Posterior vena cava (tissue), 2 donors: ENCODE measurements at regions not wholly inside any gene's neighbourhood (a gene's known extent, or its start where the extent isn't known, plus 50 kb on each side); places are given as distances from the start of the nearest gene placed in this dataset.
A peak's percentile ranks its signal among the peaks of the same experiment; 100 is the strongest.

Experiments used
- DNase-seq: peaks from one replicate; pipeline ENCODE4 v3.0.0-alpha.2; 2020; ENCODE audit warnings: low spot score
- intact Hi-C, 2 donors: fragments of 100-400 bp; cut with DNase I; formaldehyde crosslinking; loops; one replicate each; pipeline versions ENCODE4 v1.14.1 to v1.14.2; 2022 to 2023
- donor health status: DM: yes; HTN: yes; CAD: no.
- donor health status: DM: yes; HTN: yes; CAD: no.

DNA sequence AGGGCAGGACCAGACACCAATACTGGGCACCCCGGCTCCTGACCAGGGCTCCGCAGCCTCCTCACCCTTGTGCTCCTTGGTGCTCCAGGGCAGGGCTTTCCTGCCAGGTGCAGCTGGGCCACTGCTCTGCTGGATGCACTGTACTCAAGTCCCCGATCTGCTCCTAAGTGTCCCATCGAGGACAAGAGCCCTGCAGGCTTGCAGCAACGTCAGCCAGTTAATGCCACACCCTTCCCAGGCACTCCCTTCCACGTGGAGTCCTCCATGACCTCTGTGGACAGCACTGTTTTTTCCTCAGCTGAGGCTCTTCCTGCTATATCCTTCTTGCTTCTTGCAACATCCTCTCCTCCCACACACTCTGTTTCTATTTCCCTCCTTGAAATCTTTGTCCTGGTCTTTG is 94.0 kb upstream of the NGF start:
- no peak for DNase-seq
- intact Hi-C loops, result no loop called here

DNA sequence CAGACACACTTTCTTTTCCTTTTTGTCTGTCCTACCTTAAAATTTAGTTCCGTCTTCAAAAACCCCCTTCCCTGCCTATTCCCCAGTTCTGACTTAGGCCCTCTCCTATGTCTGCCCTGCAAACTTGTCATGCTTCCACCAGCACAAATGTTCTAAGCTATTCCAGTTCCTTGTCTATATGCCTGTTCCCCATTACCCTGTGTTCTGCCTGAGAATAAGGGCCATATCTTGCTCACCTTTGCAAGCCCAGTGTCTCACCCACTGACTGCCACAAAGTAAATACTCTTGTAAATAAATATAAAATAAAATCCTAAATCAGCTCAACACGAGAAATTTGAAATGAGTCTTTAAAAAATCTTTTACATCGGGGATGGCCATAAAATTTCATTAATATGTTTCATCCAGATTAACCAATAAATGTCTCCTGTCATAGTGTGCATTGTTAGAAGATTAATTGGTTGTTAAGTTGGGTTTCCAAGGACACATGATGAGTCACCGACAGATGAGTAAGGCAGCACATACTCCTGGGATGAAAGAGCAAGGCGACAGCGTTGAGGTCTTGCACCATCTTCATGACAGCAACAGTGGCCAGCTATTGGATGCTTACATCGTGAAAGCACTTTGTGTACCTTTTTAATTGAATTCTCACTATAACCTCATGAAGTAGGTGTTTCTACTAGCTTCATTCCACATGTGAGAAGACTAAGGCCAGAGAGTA is 92.6 kb upstream of the NGF start:
- intact Hi-C loops, result no loop called here

DNA sequence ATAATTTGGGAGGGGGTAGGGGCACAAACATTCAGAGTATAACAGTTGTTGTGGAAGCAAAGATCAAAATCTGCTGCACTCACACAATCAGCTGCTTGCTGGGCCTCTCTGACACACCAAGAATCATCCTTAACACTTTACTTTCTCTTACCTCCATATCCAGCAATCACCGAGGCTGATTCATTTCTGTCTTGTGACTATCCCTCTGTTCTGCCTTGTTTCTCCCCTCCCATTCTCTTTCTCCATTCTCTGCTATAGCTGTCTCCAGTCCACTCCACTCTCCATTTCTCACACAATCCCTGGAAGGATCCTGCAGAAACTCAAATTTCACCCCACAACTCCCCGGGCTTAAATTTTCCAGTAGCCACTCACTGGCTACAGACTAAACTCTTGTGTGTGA is 91.8 kb upstream of the NGF start:
- no peak for DNase-seq

More for the DNA sequence above, 92.6 kb upstream of the NGF start:
- DNase-seq, result no peak

GRCh38 chr1:115429241-115429640 is 91.2 kb upstream of the NGF start:
- intact Hi-C loops, result no loop called here
- DNase-seq, result no peak

More for the DNA sequence above, 91.8 kb upstream of the NGF start:
- intact Hi-C loops, result no loop called here

GRCh38 chr1:115428676-115429075 is 90.6 kb upstream of the NGF start:
- intact Hi-C loops, result no loop called here

DNA sequence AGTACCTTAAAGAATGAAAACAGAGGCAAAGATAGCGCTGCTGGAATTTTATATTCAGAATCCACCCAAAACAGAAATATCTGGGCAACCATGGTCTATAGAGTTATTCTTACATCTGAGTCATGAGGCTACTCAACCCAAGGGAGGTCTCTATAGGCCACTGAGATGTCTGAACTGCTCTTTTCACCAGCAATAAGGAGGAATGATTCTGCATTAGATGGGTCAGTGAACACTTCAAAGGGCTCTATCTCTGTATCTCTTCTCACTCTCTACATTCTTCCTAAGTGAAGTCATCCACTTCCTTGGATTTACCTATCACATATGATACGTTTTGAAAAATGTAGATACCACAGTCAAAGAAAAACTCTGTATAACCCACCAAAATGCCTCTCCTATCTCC is 90.2 kb upstream of the NGF start:
- DNase-seq, result no peak
- intact Hi-C loops, result no loop called here

More at GRCh38 chr1:115428676-115429075, 90.6 kb upstream of the NGF start:
- no peak for DNase-seq

DNA sequence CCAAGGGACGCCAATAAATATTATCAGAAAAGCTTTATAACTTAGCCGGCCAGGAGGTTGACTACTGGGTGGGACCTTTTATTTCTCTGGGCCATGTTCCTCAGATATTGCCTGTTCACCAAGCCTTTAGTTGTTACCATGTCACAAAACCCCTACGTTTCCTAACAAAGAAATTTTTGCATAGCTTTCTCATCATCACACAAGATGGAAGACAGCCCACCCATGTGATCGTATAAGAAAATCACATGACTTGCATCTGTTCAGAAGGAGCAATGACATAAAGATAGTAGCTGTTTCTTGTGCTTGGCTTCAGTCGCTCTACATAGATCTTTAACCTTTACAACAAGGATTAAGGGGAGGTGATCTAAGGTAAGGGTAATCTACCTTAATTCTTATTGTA is 88.9 kb upstream of the NGF start:
- intact Hi-C loops, result no loop called here
- no peak for DNase-seq

DNA sequence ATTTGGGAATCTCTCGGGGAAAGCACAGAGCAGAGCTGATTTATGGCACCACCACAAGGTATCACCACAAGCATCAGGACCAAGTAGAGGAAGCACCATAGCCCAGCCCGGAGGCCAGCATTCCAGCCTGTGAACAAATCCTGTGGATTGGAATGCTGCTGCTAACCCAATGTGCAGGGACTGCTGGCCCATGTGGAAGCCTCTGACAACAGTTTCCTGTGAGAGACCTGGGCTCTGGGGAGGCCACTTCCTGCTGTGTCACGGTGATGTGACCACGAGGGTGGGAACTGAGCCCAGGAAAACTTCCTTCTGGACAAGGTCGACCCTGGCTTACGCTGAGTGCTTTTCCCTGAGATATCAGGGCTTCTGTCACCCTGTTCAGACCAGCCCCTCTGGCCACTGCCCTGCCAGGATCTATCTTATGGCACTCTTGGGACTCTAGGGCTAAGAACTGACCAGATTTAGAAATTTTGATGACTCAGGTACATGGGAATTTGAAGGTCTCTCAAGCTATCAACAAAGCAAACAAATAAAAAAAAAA is 88.3 kb upstream of the NGF start:
- intact Hi-C loops, result no loop called here
- peak; percentile 89 for DNase-seq

DNA sequence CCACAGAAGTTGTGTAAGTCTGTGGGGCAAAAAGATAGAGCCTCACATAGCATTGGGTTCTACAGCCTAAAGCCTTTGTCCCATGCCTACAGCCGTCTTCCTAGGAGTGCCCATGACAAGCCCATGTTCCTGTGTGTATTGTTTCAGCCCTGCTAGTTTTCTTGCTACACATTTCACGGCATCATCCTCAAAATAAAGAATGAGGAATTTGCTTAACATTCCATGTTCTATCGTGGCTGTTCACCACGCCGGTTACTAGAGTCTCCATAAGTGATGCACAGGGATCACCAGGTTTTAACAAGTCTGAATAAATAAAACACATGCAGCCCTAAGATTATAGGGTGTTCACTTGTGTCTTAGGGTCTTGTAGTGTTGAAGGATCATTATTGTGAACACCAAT is 87.4 kb upstream of the NGF start:
- intact Hi-C loops, result no loop called here
- no peak for DNase-seq

DNA sequence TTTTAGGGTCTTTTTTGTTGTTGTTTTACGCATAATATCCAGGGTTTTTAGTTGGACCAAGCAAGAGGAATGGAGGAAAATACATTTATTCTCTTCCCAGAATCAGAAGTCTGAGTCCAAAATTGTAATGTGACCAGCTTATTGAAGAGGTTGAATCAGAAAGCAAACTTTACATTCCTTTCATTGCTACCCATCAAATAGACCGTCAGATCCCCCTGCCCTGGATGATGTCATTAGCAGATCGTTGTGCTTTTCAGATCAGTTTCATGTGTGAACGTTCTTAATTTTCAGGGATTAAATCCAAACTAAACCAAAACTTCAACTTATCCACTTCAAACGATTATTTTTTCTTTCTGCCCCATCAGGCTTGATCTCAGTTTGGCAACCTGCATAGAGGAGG is 85.7 kb upstream of the NGF start:
- intact Hi-C loops, result no loop called here
- DNase-seq, result no peak

- no peak for DNase-seq
- intact Hi-C loops, result no loop called here
Observed at GRCh38 chr1:115419571-115419970, 81.5 kb upstream of the NGF start.

DNA sequence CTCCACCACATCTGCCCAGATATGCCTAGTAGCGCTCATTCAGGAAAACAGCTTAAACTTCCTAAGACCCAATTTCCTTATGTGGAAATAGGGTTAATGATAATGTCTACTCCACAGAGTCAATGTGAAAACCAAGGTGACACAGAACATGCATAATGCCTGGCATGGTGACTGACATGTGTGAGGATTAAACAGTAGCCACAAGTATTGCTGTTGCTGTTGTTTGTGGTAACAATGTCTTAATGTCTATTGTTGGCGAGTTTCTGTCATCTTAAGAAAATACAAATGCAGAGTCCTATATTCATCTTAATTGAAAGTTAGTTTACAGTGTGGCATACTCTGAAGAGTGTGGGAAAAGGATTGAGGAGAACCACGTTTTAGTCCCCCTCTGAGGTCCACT is 75.6 kb upstream of the NGF start:
- intact Hi-C loops, result no loop called here
- DNase-seq, result no peak

DNA sequence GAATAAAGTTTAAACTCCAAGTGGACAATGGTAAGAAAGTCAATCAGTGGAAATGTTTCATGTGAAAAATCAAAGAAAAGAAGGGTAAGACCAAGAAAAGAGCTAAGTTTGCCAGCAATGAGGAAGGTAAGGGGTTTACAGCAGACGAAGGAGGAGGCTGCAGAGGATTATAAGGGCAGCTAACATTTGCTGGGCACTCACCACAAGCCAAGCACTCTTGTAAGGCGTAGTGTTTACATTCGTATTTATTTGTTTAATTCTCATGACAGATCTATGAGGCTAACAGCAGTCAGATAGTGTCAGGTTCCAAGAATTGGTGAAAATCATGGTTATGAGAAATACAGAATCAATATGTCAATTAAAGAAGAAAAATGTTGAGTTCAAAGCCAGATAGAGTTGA is 75.2 kb upstream of the NGF start:
- intact Hi-C loops, result no loop called here
- no peak for DNase-seq

- no peak for DNase-seq
- intact Hi-C loops, result no loop called here
Observed at GRCh38 chr1:115412733-115413132, 74.7 kb upstream of the NGF start.

DNA sequence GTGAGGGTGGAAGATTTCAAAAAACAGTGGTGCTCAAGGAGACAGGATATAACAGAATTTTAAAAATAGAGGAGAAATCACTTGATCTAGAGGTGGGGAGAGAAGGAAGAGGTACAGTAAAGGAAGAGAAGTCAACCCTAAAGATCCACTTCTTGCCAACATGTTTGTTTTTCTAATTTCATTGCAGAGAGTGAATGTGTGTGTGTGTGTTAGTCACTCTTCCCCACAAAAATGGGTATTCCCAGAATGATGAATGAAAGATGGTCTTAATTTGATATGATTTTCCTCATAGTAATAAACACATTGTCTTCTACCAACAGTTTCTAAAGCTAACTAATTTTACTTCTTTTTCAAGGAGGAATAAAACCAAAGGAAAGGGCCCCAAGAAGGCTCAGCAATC is 74.2 kb upstream of the NGF start:
- no peak for DNase-seq
- intact Hi-C loops, result no loop called here

DNA sequence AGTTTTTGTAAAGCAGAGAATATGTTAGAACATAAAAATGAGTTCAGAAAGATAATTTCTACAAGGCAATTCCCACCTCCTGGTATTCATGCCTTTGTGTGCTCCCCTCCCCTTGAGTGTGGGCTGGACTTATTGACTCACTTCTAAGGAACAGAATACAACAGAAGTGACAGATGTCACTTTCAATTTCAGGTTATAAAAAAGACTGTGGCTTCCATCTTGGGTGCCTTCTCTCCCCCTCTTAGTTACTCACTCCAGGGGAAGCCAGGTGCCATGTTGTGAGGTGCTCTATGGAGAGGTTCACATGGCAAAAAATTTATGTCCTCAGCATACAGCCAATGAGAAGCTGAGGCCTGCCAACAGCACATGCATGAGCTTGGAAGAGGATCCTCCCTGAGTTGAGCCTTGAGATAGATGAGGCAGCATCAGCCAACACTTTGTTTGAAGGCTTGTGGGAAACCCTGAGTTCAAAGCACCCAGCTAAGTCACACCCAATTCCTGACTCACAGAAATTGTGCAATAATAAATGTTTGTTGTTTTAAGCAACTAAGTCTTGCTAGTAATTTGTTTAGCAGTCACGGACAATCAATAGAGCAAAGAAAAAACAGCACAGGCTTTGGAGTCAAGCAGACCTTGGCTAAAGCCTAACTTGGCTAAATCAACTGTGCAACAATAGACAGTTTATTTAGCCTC is 73.5 kb upstream of the NGF start:
- intact Hi-C loops, result no loop called here
- no peak for DNase-seq

- intact Hi-C loops, result no loop called here
- DNase-seq, result no peak
Observed at GRCh38 chr1:115409094-115410015, 71.3 kb upstream of the NGF start.

GRCh38 chr1:115408533-115408932 is 70.5 kb upstream of the NGF start:
- intact Hi-C loops, result no loop called here
- DNase-seq, result no peak

DNA sequence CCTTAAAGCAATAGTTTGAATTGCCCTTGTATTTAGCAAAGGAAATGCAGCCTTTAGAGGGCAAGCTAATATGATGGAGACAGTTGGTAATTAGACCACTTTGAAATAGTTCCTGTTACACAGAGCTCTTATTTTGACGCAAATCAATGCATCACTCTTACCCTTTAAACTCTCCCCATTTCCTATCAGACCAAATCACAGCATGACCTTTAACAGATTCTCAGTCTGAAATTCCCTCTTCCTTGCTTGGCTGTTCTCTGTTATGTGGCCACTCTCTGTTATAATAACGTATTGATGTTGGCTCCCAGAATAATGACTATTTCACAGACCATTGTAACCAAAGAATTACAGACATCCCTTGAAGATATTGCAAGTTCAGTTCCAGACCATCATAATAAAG is 66.9 kb upstream of the NGF start:
- intact Hi-C loops, result no loop called here
- DNase-seq, result no peak

- DNase-seq, result peak; percentile 79
- intact Hi-C loops, result no loop called here
Observed at GRCh38 chr1:115402753-115403184, 64.7 kb upstream of the NGF start.
